A549 (cell line): ENCODE measurements at regions not wholly inside any gene's neighbourhood (a gene's known extent, or its start where the extent isn't known, plus 50 kb on each side); places are given as distances from the start of the nearest gene placed in this dataset.

Source experiments
- ATAC-seq, 2 experiments: fragments of 200-7000 bp in 1 of 2; fragments of >200 bp in 1 of 2; cut with Nextera tagmentation in 1 of 2; cut with Tn5 transposase in 1 of 2; 3 replicates each; pipeline versions ENCODE4 v1.8.0 to v1.9.1; 2018 to 2020; ENCODE audit warnings: mild to moderate bottlenecking in 1 of 2, moderate library complexity in 1 of 2
- CTCF ChIA-PET: fragments of 300-600 bp; sonication (Branson Sonifier 250); formaldehyde crosslinking; extraction: SDS; loops from one replicate; lab custom pipeline; 2021; ENCODE audit warnings: antibody characterized with exemption, inconsistent platforms; lab: Yijun Ruan, JAX
- POLR2A ChIA-PET: fragments of 350-600 bp; formaldehyde crosslinking; extraction: SDS; loops from one replicate; lab custom pipeline; 2021; ENCODE audit warnings: antibody characterized with exemption, inconsistent platforms; lab: Yijun Ruan, JAX
- DNase-seq, 2 experiments: peaks; one replicate each; pipeline versions ENCODE4 v3.0.0 to v3.0.0-alpha.2; 2011 to 2016; ENCODE audit warnings: low read depth in 1 of 2, low spot score in 1 of 2
- FAIRE-seq: peaks from 2 replicates; lab custom pipeline; 2011; peaks lifted over from hg19 to GRCh38; lab: Jason Lieb, UNC
- H3K27ac ChIP-seq, 2 experiments: fragments of >200 bp; sonication (Bioruptor Twin); formaldehyde crosslinking; 3 replicates each; pipeline ENCODE4 v1.5.1; 2016 to 2017
- H3K4me1 ChIP-seq: fragments of >200 bp; sonication (Bioruptor Twin); formaldehyde crosslinking; 3 replicates; pipeline ENCODE4 v1.6.1; 2016
- H3K4me2 ChIP-seq: fragments of >200 bp; sonication (Bioruptor Twin); formaldehyde crosslinking; 3 replicates; pipeline ENCODE4 v1.6.1; 2016
- H3K4me3 ChIP-seq: fragments of >200 bp; sonication (Bioruptor Twin); formaldehyde crosslinking; 3 replicates; pipeline ENCODE4 v1.5.1; 2016
- H3K9me3 ChIP-seq: fragments of >200 bp; sonication (Bioruptor Twin); formaldehyde crosslinking; 3 replicates; pipeline ENCODE4 v1.6.1; 2016
- BCL3 ChIP-seq: fragments of >200 bp; sonication (Bioruptor Twin); formaldehyde crosslinking; IDR thresholded peaks from 3 replicates; pipeline ENCODE4 v1.6.1; 2016
- BHLHE40 ChIP-seq: IDR thresholded peaks from 2 replicates; pipeline ENCODE4 v1.6.1; 2012; ENCODE audit warnings: low read depth, low read length, inconsistent platforms
- CBX2 ChIP-seq: fragments of 200-600 bp; sonication (generic); IDR thresholded peaks from 2 replicates; pipeline ENCODE4 v1.6.1; 2016; ENCODE audit warnings: low read depth, mild to moderate bottlenecking, borderline replicate concordance
- CBX8 ChIP-seq: fragments of 200-600 bp; sonication (generic); IDR thresholded peaks from 2 replicates; pipeline ENCODE4 v1.6.1; 2016
- CEBPB ChIP-seq, 2 experiments: fragments of >200 bp in 1 of 2; sonication (Bioruptor Twin) in 1 of 2; formaldehyde crosslinking in 1 of 2; IDR thresholded peaks; 2 replicates each; pipeline ENCODE4 v1.6.1; 2012 to 2016
- E2F6 ChIP-seq: IDR thresholded peaks from 2 replicates; pipeline ENCODE4 v1.6.1; 2012; ENCODE audit warnings: low read depth, borderline replicate concordance
- EHF ChIP-seq: fragments of 250-450 bp; sonication (Bioruptor Pico); IDR thresholded peaks from 2 replicates; pipeline ENCODE4 v1.5.0; 2020; ENCODE audit warnings: mild to moderate bottlenecking
- EHMT2 ChIP-seq: fragments of 200-600 bp; sonication (generic); IDR thresholded peaks from 2 replicates; pipeline ENCODE4 v1.6.1; 2016; ENCODE audit warnings: antibody characterized with exemption, low read depth, mild to moderate bottlenecking, moderate library complexity
- ELK1 ChIP-seq: fragments of 150-350 bp; IDR thresholded peaks from 2 replicates; pipeline ENCODE4 v1.6.1; 2014; ENCODE audit warnings: low read depth, mild to moderate bottlenecking, low read length
- FOSL2 ChIP-seq, 2 experiments: fragments of 450-650 bp in 1 of 2; fragments of >200 bp in 1 of 2; sonication (Bioruptor Twin) in 1 of 2; formaldehyde crosslinking; IDR thresholded peaks; 2 replicates each; pipeline versions ENCODE4 v1.5.0 to v1.6.1; 2016 to 2020; ENCODE audit warnings: mild to moderate bottlenecking in 1 of 2, moderate library complexity in 1 of 2
- GATA3 ChIP-seq: IDR thresholded peaks from 2 replicates; pipeline ENCODE4 v1.6.1; 2012; ENCODE audit warnings: borderline replicate concordance
- HEYL ChIP-seq: fragments of 250-450 bp; sonication (Bioruptor Pico); IDR thresholded peaks from 2 replicates; pipeline ENCODE4 v1.8.0; 2021; ENCODE audit warnings: mild to moderate bottlenecking, moderate library complexity
- HOXA7 ChIP-seq: fragments of 250-450 bp; sonication (Bioruptor Pico); IDR thresholded peaks from 2 replicates; pipeline ENCODE4 v1.5.0; 2020; ENCODE audit warnings: mild to moderate bottlenecking, moderate library complexity
- POLR2A ChIP-seq: IDR thresholded peaks from 2 replicates; pipeline ENCODE4 v1.6.1; 2012; ENCODE audit warnings: mild to moderate bottlenecking, low read length
- RAD21 ChIP-seq, 2 experiments: fragments of >200 bp in 1 of 2; sonication (Bioruptor Twin) in 1 of 2; formaldehyde crosslinking in 1 of 2; IDR thresholded peaks in 1 of 2; conservative IDR thresholded peaks in 1 of 2; 2 replicates in 1 of 2; 3 replicates in 1 of 2; pipeline ENCODE4 v1.6.1; 2012 to 2018; ENCODE audit warnings: inconsistent platforms in 1 of 2
- RARB ChIP-seq: fragments of 250-450 bp; sonication (Bioruptor Pico); IDR thresholded peaks from 2 replicates; pipeline ENCODE4 v1.8.0; 2021; ENCODE audit warnings: mild to moderate bottlenecking, moderate library complexity
- RCOR1 ChIP-seq: fragments of 150-350 bp; IDR thresholded peaks from 2 replicates; pipeline ENCODE4 v1.6.1; 2014; ENCODE audit warnings: antibody characterized with exemption, low read length, low read depth
- RFX5 ChIP-seq: fragments of 450-650 bp; IDR thresholded peaks from 2 replicates; pipeline ENCODE4 v1.7.1; 2014; ENCODE audit warnings: antibody characterized with exemption, mild to moderate bottlenecking, moderate library complexity
- SMC3 ChIP-seq: fragments of >200 bp; sonication (Bioruptor Twin); formaldehyde crosslinking; IDR thresholded peaks from 3 replicates; pipeline ENCODE4 v1.6.1; 2018; ENCODE audit warnings: inconsistent platforms
- SREBF2 ChIP-seq: fragments of 450-650 bp; IDR thresholded peaks from 2 replicates; pipeline ENCODE4 v1.6.1; 2014; ENCODE audit warnings: mild to moderate bottlenecking, moderate library complexity
- TFCP2L1 ChIP-seq: fragments of 250-450 bp; sonication (Bioruptor Pico); IDR thresholded peaks from 2 replicates; pipeline ENCODE4 v1.5.0; 2021; ENCODE audit warnings: mild to moderate bottlenecking
- ZNF302 ChIP-seq: fragments of 250-450 bp; sonication (Bioruptor Pico); IDR thresholded peaks from 2 replicates; pipeline ENCODE4 v1.9.0; 2021; ENCODE audit warnings: inconsistent platforms, mild to moderate bottlenecking, moderate library complexity
- ZSCAN20 ChIP-seq: fragments of 250-450 bp; sonication (Bioruptor Pico); IDR thresholded peaks from 2 replicates; pipeline ENCODE4 v1.8.0; 2022; ENCODE audit warnings: mild to moderate bottlenecking, moderate library complexity
- WGBS: methylation state at CpG from one replicate; pipeline ENCODE4 v1.1.6; 2017; ENCODE audit errors: missing lambda C conversion rate; 5-methylcytosine and 5-hydroxymethylcytosine counted together

- no peak overlapping the region for H3K27ac ChIP-seq
- no peak for TF ChIP-seq ZSCAN20 (CRISPR knock-in tag)
- no peak for TF ChIP-seq RAD21 (conservative IDR thresholded peaks at IDR 0.05 in 1 of 2, IDR thresholded peaks at IDR 0.05 in 1 of 2)
- no peak for TF ChIP-seq FOSL2 (IDR thresholded peaks at IDR 0.05)
- no peak for TF ChIP-seq FOSL2 (CRISPR knock-in tag; IDR thresholded peaks at IDR 0.05)
- TF ChIP-seq CBX2 = no peak
- no peak for TF ChIP-seq POLR2A
- no peak for TF ChIP-seq GATA3
- no peak for TF ChIP-seq EHMT2
- TF ChIP-seq RFX5 = no peak
- TF ChIP-seq RCOR1 = no peak
- POLR2A ChIA-PET = no interaction called here
- CTCF ChIA-PET = interaction anchor here (1.0 to 1.4 kb wide), 2 partner anchors 18 to 445 kb away, joined by 3 to 4 read pairs; no protein-coding TSS in a partner anchor
- DNase-seq (no peak), ATAC-seq (no peak), FAIRE-seq (no peak)
- H3K9me3 ChIP-seq = no peaks in the 10 kb centered on the region
- H3K4me1 ChIP-seq = peaks cover 16% of the 10 kb centered on the region
- no peak overlapping the region for H3K4me2 ChIP-seq
- 74% methylated on average over 11 of the region's 11 CpGs for WGBS
- no peak overlapping the region for H3K4me3 ChIP-seq
Measured at GRCh38 chr10:88041243-88042159, 178.1 kb downstream of the PTEN start.

GRCh38 chr10:88042160-88043100 is 179.0 kb downstream of the PTEN start:
- ChIA-PET POLR2A (no interaction called here), CTCF (interaction anchor here (1.0 to 1.4 kb wide), 2 partner anchors 17 to 444 kb away, joined by 3 to 4 read pairs; no protein-coding TSS in a partner anchor)
- TF ChIP-seq BCL3 (no peak), SMC3 (no peak), RFX5 (no peak), RCOR1 (no peak), HOXA7 (CRISPR knock-in tag) (no peak), TFCP2L1 (CRISPR knock-in tag) (no peak), E2F6 (no peak), SREBF2 (no peak), ELK1 (no peak), CBX8 (no peak), ZSCAN20 (CRISPR knock-in tag) (no peak), RARB (CRISPR knock-in tag) (no peak), BHLHE40 (no peak), RAD21 (conservative IDR thresholded peaks at IDR 0.05 in 1 of 2, IDR thresholded peaks at IDR 0.05 in 1 of 2) (no peak), CEBPB (IDR thresholded peaks at IDR 0.05) (no peak), HEYL (CRISPR knock-in tag) (no peak), EHMT2 (no peak), EHF (CRISPR knock-in tag) (no peak), ZNF302 (CRISPR knock-in tag) (no peak)
- peaks cover 16% of the 10 kb centered on the region for H3K4me1 ChIP-seq
- no peaks in the 10 kb centered on the region for H3K9me3 ChIP-seq
- no peak for DNase-seq
- no peak overlapping the region for H3K27ac ChIP-seq
- H3K4me2 ChIP-seq = no peak overlapping the region
- no peak for FAIRE-seq
- WGBS = 79% methylated on average over 19 of the region's 19 CpGs
- no peak for ATAC-seq
- H3K4me3 ChIP-seq = no peak overlapping the region
